ENCODE measurements at regions not wholly inside any gene's neighbourhood (a gene's known extent, or its start where the extent isn't known, plus 50 kb on each side); places are given as distances from the start of the nearest gene placed in this dataset.
"Not testable (repeated sequence)": the region's sequence is repeated elsewhere in the genome, so short reads cannot be mapped to it uniquely, and the experiment has no call there.

DNA sequence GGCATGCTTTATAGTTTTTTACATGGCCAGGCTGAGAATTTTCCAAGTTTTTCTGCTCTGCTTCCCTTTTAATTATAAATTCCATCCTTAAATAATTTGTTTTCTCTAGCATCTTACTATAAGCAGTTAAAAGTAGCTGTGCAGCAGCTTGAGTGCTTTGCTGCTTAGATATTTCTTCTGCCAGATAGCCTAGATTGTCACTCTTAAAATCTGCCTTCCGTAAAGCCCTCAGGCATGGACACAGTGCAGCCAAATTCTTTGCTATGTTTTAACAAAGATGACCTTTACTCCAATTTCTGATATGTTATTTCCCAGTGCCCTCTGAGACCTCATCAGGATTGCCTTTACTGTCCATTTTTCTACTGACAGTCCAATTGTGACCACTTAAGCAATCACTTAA, 92.6 kb upstream of the SGK1 start:
- intact Hi-C loops (cut with DNase I), result no loop called here
- TF ChIP-seq, protein P1, sequence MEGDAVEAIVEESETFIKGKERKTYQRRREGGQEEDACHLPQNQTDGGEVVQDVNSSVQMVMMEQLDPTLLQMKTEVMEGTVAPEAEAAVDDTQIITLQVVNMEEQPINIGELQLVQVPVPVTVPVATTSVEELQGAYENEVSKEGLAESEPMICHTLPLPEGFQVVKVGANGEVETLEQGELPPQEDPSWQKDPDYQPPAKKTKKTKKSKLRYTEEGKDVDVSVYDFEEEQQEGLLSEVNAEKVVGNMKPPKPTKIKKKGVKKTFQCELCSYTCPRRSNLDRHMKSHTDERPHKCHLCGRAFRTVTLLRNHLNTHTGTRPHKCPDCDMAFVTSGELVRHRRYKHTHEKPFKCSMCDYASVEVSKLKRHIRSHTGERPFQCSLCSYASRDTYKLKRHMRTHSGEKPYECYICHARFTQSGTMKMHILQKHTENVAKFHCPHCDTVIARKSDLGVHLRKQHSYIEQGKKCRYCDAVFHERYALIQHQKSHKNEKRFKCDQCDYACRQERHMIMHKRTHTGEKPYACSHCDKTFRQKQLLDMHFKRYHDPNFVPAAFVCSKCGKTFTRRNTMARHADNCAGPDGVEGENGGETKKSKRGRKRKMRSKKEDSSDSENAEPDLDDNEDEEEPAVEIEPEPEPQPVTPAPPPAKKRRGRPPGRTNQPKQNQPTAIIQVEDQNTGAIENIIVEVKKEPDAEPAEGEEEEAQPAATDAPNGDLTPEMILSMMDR (IDR thresholded peaks at IDR 0.05), result no peak
- TF ChIP-seq POLR2A (IDR thresholded peaks at IDR 0.05), result no peak
- Histone ChIP-seq H3K4me1 (peaks cover 29 to 31% of the 10 kb centered on the region in 2 donors), H3K36me3 (no peaks in the 10 kb centered on the region), H3K9me3 (no peaks in the 10 kb centered on the region), H3K27ac (peak overlapping the region in 2 of 3 donors; percentile 80 to 83), H3K27me3 (no peaks in the 10 kb centered on the region), H3K4me3 (replicated peaks in 1 of 3) (no peak overlapping the region)
- DNase-seq, result peak; percentile 49 to 59
- WGBS, 2 donors, result 14 to 35% methylated on average over 1 of the region's 1 CpG

DNA sequence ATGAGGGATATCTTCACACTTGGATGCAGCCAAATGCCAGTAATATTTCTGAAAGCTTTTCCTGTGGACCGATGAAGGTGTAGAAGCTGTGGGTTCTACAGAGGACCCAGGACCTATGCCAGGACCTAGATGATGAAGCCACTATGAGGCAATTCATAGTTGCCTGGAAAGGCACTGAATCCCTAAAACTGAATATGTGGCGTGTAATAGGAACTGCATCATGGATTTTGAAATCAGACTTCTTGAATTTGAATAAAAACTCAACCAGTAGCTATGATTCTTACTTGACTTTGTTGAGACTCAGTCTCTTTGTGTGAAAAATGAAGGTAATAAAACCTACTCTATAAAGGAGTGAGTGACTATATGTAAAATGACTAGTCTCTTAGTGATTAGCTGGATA, 89.9 kb upstream of the SGK1 start:
- no peaks in the 10 kb centered on the region for H3K36me3 ChIP-seq
- H3K4me3 ChIP-seq (replicated peaks in 1 of 3), result no peak overlapping the region
- H3K27me3 ChIP-seq, result no peaks in the 10 kb centered on the region
- H3K27ac ChIP-seq, result no peak overlapping the region
- peaks cover 25 to 29% of the 10 kb centered on the region in 2 donors for H3K4me1 ChIP-seq
- WGBS, 2 donors, result 92 to 94% methylated on average over 2 of the region's 2 CpGs
- DNase-seq, result no peak
- TF ChIP-seq, protein P1 (IDR thresholded peaks at IDR 0.05), result no peak
- no peak for TF ChIP-seq POLR2A (IDR thresholded peaks at IDR 0.05)
- intact Hi-C loops (cut with DNase I), result no loop called here
- H3K9me3 ChIP-seq, result no peaks in the 10 kb centered on the region

DNA sequence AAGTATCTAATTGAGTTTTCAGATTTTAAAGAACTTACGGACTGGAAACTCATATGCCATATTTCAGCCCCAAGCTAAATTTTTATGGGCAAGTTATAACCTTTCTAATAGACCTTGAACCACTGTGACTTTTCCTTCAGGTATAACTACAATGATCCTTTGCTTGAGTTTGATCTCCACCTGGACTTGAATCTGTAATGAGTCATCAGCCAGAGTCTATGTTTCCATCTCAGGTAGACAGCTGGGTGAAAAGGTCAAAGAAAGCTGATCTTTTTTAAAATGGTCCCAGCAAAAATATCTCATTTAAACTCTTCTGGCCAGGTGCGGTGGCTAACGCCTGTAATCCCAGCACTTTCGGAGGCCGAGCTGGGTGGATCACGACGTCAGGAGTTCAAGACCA, 88.4 kb upstream of the SGK1 start:
- intact Hi-C loops (cut with DNase I), result no loop called here
- Histone ChIP-seq H3K36me3 (no peaks in the 10 kb centered on the region), H3K27ac (no peak overlapping the region), H3K4me1 (peaks cover 16 to 17% of the 10 kb centered on the region in 2 donors), H3K9me3 (no peaks in the 10 kb centered on the region), H3K4me3 (replicated peaks in 1 of 3) (no peak overlapping the region), H3K27me3 (no peaks in the 10 kb centered on the region)
- 97 to 98% methylated on average over 7 of the region's 7 CpGs for WGBS, 2 donors
- DNase-seq, result no peak
- TF ChIP-seq, protein P1 (IDR thresholded peaks at IDR 0.05), result no peak
- TF ChIP-seq POLR2A (IDR thresholded peaks at IDR 0.05), result no peak

DNA sequence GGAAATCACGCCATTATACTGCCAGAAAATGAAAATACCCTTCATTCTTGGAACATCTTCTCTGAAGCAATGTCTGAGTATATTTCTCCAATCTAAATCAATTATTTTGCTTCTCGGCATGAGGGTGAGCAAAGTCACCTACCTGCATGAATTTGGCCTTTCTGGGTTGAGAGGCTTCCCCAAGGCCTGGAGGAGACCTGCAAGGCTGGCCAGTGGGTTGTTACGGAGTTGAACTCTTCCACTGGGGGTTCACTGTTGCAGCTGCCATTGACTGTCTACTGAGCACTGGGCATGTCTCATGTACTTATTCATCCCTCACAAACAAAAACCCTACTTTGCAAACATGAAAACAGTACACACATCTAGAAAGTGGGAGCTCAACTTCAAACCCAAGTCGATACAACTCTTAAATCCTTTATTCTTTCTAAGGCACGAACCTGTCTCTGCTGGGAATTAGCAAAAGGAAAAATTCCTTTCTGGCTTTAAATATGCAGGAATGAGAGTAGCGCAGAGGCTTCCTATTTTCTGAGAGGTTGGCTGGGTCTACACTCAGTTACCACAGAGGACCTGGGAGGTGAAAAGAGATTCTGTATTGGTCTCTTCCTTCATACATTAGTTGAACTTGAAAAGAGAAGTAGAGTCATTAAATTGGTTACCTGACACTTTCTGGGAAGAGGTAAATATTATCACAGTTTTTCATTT, 87.6 kb upstream of the SGK1 start:
- H3K27me3 ChIP-seq, result no peaks in the 10 kb centered on the region
- no peak for DNase-seq
- 87 to 97% methylated on average over 6 of the region's 6 CpGs for WGBS, 2 donors
- no peaks in the 10 kb centered on the region for H3K36me3 ChIP-seq
- TF ChIP-seq, protein P1 (IDR thresholded peaks at IDR 0.05), result no peak
- no peak for TF ChIP-seq POLR2A (IDR thresholded peaks at IDR 0.05)
- no peak overlapping the region for H3K4me3 ChIP-seq (replicated peaks in 1 of 3)
- no peak overlapping the region for H3K27ac ChIP-seq
- H3K4me1 ChIP-seq, result peaks cover 9 to 10% of the 10 kb centered on the region in 2 donors
- no peaks in the 10 kb centered on the region for H3K9me3 ChIP-seq
- intact Hi-C loops (cut with DNase I), result no loop called here

DNA sequence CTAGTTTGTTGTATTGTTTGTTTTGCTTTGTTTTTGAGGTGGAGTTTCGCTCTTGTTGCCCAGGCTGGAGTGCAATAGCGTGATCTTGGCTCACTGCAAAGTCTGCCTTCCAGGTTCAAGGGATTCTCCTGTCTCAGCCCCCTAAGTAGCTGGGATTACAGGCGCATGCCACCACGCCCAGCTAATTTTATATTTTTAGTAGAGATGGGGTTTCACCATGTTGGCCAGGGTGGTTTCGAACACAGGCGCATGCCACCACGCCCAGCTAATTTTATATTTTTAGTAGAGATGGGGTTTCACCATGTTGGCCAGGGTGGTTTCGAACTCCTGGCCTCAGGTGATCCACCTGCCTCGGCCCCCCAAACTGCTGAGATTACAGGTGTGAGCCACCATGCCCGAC, 85.4 kb upstream of the SGK1 start:
- 95 to 99% methylated on average over 10 of the region's 10 CpGs for WGBS, 2 donors

More for the DNA sequence above, 85.4 kb upstream of the SGK1 start:
- intact Hi-C loops (cut with DNase I); H3K9me3 ChIP-seq; H3K4me3 ChIP-seq (replicated peaks in 1 of 3); DNase-seq; H3K4me1 ChIP-seq; H3K36me3 ChIP-seq; H3K27me3 ChIP-seq; H3K27ac ChIP-seq: not testable (repeated sequence)
